ENCODE measurements at regions not wholly inside any gene's neighbourhood (a gene's known extent, or its start where the extent isn't known, plus 50 kb on each side); places are given as distances from the start of the nearest gene placed in this dataset.
A peak's percentile ranks its signal among the peaks of the same experiment; 100 is the strongest.

DNA sequence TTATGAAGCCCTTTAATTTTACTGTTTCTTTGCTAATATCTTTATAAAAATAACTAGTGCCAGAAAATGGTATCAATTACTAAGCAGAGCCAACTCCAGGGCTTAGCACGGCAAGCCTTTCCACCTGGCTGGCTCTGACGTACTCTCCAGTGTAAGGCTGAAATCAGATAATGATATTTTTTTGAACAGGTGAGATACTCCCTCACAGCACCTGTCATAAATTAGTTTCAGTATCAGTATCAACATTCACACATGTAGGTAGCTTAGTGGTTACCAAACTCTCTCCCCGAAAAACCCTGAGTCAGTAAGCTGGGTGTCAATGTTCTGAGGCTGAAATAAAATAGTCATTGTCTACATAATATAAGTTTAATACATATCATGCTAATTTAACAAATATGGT lies 710.1 kb downstream of the SQOR start:
- Histone ChIP-seq H3K18ac (ENCODE audit: extremely low read depth, low read length) (no peak overlapping the region), H3K9me3 (ENCODE audit: insufficient read depth in 2 of 2, low read depth in 1 of 2, low read length in 1 of 2) (no peaks in the 10 kb centered on the region), H3K36me3 (ENCODE audit: control insufficient read depth in 2 of 4, insufficient read depth in 4 of 4, low read length in 3 of 4) (no peaks in the 10 kb centered on the region), H4K91ac (replicated peaks; ENCODE audit: insufficient read length, low read length) (no peak overlapping the region), H3K4ac (replicated peaks; ENCODE audit: insufficient read length, low read depth, low read length) (no peak overlapping the region), H3K9ac (replicated peaks in 1 of 4; ENCODE audit: extremely low read depth in 1 of 4, low read depth in 3 of 4, low read length in 3 of 4) (no peak overlapping the region), H3K4me3 (ENCODE audit: extremely low read depth in 1 of 4, insufficient read depth in 2 of 4, low read depth in 3 of 4, low read length in 4 of 4) (no peak overlapping the region), H2BK12ac (ENCODE audit: low read depth, low read length) (no peak overlapping the region), H3K23me2 (ENCODE audit: low read depth, low read length) (no peaks in the 10 kb centered on the region), H4K5ac (ENCODE audit: insufficient read length, low read depth, low read length) (no peak overlapping the region), H3K4me2 (ENCODE audit: insufficient read depth in 1 of 2, low read depth in 2 of 2, low read length in 2 of 2) (no peak overlapping the region), H4K20me1 (replicated peaks in 1 of 2; ENCODE audit: control insufficient read depth in 1 of 2, insufficient read depth in 2 of 2, low read length in 2 of 2) (no peaks in the 10 kb centered on the region), H3K79me1 (ENCODE audit: low read depth, low read length) (no peaks in the 10 kb centered on the region), H3K4me1 (replicated peaks in 1 of 4; ENCODE audit: control insufficient read depth in 3 of 4, insufficient read depth in 4 of 4, low read length in 3 of 4) (peaks cover 0 to 13% (median 2%) of the 10 kb centered on the region in 4 experiments; a peak in 4 of 7 replicates), H2AK5ac (ENCODE audit: low read depth, low read length) (no peak overlapping the region), H3K27ac (ENCODE audit: low read depth, low read length) (no peak overlapping the region), H4K8ac (ENCODE audit: extremely low read depth, insufficient read depth, low read length) (no peak overlapping the region), H2BK20ac (ENCODE audit: low read length) (no peak overlapping the region), H3K14ac (ENCODE audit: insufficient read length) (no peak overlapping the region), H3K23ac (ENCODE audit: insufficient read length) (no peak overlapping the region), H3K56ac (replicated peaks; ENCODE audit: insufficient read length, low read depth, low read length) (no peak overlapping the region), H2BK5ac (ENCODE audit: low read depth, low read length) (no peak overlapping the region), H3K79me2 (ENCODE audit: control insufficient read depth in 1 of 2, insufficient read depth in 2 of 2, low read length in 2 of 2) (no peaks in the 10 kb centered on the region), H2BK120ac (replicated peaks; ENCODE audit: low read depth, low read length) (no peak overlapping the region), H3K27me3 (replicated peaks in 1 of 4; ENCODE audit: control insufficient read depth in 3 of 4, extremely low read depth in 1 of 4, insufficient read depth in 3 of 4, low read length in 3 of 4) (no peaks in the 10 kb centered on the region), H2BK15ac (ENCODE audit: low read length) (no peak overlapping the region), H2AFZ (ENCODE audit: low read length) (peak overlapping the region; percentile 66; the same call in 1 of the 2 replicates)
- no peak for FAIRE-seq
- CTCF ChIA-PET (ENCODE audit: partially characterized antibody), result interaction anchor here (0.6 to 1.4 kb wide), 2 partner anchors 25 to 427 kb away, joined by 3 to 4 read pairs; no protein-coding TSS in a partner anchor
- 91% methylated on average over 3 of the region's 3 CpGs; no CpG with 5 or more reads in 1 of the 2 experiments for WGBS, 2 experiments (ENCODE audit: extremely low coverage in 1 of 2, insufficient coverage in 1 of 2, insufficient read length in 1 of 2, insufficient replicate concordance in 2 of 2, low coverage in 1 of 2, low lambda C conversion rate in 2 of 2, missing lambda C conversion rate in 1 of 2)
- DNase-seq (ENCODE audit: low read depth in 1 of 2, low spot score in 2 of 2), result no peak
- POLR2A ChIA-PET (ENCODE audit: partially characterized antibody), result no interaction called here
- TF ChIP-seq RXRA (IDR thresholded peaks at IDR 0.05; ENCODE audit: insufficient read depth, low read depth, low read length) (no peak), USF2 (IDR thresholded peaks at IDR 0.05; ENCODE audit: low read length) (no peak), BACH1 (IDR thresholded peaks at IDR 0.05; ENCODE audit: low read length) (no peak), ASH2L (IDR thresholded peaks at IDR 0.05; ENCODE audit: low read length) (no peak), SIX5 (IDR thresholded peaks at IDR 0.05; ENCODE audit: low read depth, low read length) (no peak), SRF (IDR thresholded peaks at IDR 0.05; ENCODE audit: low read depth, low read length) (no peak), RFX5 (IDR thresholded peaks at IDR 0.05; ENCODE audit: borderline replicate concordance, low read depth, low read length) (no peak), TCF12 (IDR thresholded peaks at IDR 0.05; ENCODE audit: low read depth, low read length) (no peak), POLR2AphosphoS5 (IDR thresholded peaks at IDR 0.05; ENCODE audit: low read depth, low read length) (no peak), KDM4A (IDR thresholded peaks at IDR 0.05; ENCODE audit: low read depth, low read length, severe bottlenecking) (no peak), NRF1 (IDR thresholded peaks at IDR 0.05; ENCODE audit: low read depth, low read length) (no peak)

Data from H1 (cell line).